ENCODE measurements at regions not wholly inside any gene's neighbourhood (a gene's known extent, or its start where the extent isn't known, plus 50 kb on each side); places are given as distances from the start of the nearest gene placed in this dataset.

DNA sequence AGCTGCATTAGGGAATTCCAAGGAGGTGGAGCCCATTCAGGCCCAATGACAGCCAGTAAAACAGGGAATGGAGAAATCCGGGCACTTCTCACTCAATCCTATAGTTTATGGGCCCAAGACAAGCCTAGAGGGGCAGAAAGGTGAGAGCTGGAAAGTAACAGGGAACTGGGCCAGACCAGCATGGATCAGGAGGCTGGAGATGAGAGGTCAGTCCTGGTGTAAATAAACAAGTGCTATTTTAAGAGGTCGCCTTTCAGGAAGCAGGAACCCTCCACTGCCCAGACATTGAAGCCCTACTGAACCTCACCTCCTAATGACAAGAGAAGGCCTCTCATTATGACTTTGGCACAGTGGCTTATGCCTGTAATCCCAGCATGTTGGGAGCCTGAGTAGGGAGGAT is 57.2 kb upstream of the TGM3 start:
- DNase-seq = no peak

DNA sequence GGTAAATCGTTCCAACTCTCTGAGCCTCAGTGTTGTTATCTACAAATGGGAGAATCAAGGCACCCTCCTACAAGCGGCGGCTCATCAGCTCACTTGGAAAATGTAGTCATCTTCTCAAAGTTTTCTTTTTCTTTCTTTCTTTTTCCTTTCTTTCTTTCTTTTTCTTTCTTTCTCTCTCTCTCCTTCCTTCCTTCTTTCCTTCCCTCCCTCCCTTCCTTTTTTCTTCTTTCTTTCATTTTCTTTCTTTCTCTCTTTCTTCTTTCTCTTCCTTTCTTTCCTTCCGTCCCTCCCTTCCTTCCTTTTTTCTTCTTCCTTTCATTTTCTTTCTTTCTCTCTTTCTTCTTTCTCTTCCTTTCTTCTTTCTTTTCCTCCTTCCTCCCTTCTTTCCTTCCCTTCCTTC is 55.0 kb upstream of the TGM3 start:
- no peak for DNase-seq

DNA sequence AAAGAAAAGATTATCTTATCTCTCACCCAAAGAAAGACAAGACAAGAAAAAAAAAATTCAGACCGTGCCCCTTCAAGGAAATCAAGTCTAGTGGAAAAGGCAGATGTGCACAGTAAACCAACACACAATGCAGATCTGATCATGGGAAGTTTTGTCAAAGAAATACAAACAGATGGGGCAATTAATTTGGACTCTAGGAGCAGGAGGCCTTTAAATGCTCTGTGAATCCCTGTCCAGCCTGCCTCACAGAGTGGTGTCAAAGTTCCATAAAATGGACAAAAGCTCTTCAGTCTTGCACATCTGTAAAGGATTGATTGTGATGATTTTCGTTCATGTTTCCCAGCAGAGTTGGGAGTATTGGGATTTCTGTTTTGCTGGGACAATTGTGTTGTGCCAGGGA is 53.1 kb upstream of the TGM3 start:
- no peak for DNase-seq

DNA sequence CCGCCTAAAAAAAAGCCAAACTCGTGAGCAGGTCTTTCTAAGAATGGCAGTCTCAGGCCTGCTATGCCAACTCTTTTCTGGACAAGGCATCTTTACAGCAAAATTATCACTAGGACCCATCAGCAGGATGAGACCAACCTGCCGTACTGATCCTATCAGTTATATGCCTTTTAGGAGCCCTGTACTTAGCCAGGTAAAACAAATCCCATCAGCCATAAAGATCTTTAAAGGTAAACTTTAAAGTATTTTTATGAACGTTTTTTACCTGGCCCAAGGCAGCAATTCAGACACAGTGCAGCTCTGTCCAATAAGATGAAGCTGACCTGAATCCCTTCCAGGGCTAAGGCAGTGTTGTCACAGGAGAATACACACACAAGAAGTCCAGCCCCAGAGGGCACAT is 51.3 kb upstream of the TGM3 start:
- no peak for DNase-seq

DNA sequence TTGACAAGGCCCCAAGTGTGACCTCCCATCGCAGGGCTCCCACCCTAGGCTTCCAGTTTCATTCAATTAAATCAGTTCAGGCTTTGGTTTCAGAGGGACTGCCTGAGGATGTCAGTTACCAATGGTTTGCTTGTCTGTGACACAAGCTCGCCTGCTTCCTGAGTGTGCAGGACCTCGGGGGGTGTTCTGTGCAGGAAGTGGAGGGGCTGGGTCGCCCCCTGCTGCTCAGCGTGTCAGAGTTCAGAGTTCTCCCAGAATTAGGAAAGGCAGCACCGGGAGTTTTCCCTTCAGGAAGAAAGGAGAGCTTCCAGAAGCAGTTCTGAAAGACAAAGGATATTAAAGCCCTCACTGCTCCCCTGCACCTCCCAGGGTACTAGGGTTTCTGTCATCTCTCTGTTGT is 50.8 kb upstream of the TGM3 start:
- no peak for DNase-seq

DNA sequence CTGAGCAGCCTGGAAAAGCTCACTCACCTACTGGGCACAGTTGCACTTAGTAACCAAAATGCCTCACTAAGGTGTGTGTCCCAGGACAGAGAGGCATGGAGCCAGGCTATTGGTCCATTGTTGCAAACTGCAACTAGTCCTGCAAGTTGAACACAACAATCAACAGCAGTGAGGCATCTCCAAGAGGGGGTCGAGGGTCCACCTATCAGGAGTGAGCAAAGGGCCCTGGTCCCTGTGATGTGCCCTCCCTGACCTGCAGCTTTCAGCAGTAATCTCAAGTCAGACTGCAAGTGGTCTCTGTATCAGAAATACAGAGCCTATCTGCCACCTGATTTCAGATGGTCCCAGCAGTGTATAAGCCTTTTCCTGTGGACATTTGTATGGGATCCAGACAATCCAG is 50.2 kb upstream of the TGM3 start:
- DNase-seq = no peak
